SK-N-SH treated with all-trans-retinoic acid at 6 μM for 48 hours (cell line): ENCODE measurements at regions not wholly inside any gene's neighbourhood (a gene's known extent, or its start where the extent isn't known, plus 50 kb on each side); places are given as distances from the start of the nearest gene placed in this dataset.

Experiments
- ARNTL ChIP-seq: fragments of 450-650 bp; formaldehyde crosslinking; IDR thresholded peaks from 2 replicates; pipeline ENCODE4 v1.5.0; 2020; ENCODE audit warnings: low read depth, mild to moderate bottlenecking, moderate library complexity, borderline replicate concordance
- BACH2 ChIP-seq: fragments of 250-450 bp; sonication (Bioruptor Pico); IDR thresholded peaks from 2 replicates; pipeline ENCODE4 v1.9.0; 2021; ENCODE audit warnings: mild to moderate bottlenecking, borderline replicate concordance
- CREB5 ChIP-seq: fragments of 250-450 bp; sonication (Bioruptor Pico); IDR thresholded peaks from 2 replicates; pipeline ENCODE4 v1.5.1; 2020; ENCODE audit warnings: low read depth, mild to moderate bottlenecking, moderate library complexity
- CSRNP3 ChIP-seq: fragments of 250-450 bp; sonication (Bioruptor Pico); IDR thresholded peaks from 2 replicates; pipeline ENCODE4 v1.5.1; 2021; ENCODE audit warnings: mild to moderate bottlenecking, moderate library complexity
- GLIS3 ChIP-seq: fragments of 250-450 bp; sonication (Bioruptor Pico); IDR thresholded peaks from 2 replicates; pipeline ENCODE4 v1.5.0; 2020; ENCODE audit warnings: mild to moderate bottlenecking, moderate library complexity
- PATZ1 ChIP-seq: fragments of 250-450 bp; sonication (Bioruptor Pico); IDR thresholded peaks from 2 replicates; pipeline ENCODE4 v1.8.0; 2020; ENCODE audit warnings: mild to moderate bottlenecking, moderate library complexity, borderline replicate concordance
- PPARA ChIP-seq: fragments of 250-450 bp; sonication (Bioruptor Pico); IDR thresholded peaks from 2 replicates; pipeline ENCODE4 v1.5.0; 2020; ENCODE audit warnings: mild to moderate bottlenecking, borderline replicate concordance
- RARB ChIP-seq: fragments of 250-450 bp; sonication (Bioruptor Pico); IDR thresholded peaks from 2 replicates; pipeline ENCODE4 v1.8.0; 2021; ENCODE audit warnings: mild to moderate bottlenecking, moderate library complexity
- TOX ChIP-seq: fragments of 250-450 bp; sonication (Bioruptor Pico); IDR thresholded peaks from 2 replicates; pipeline ENCODE4 v1.8.0; 2021; ENCODE audit warnings: mild to moderate bottlenecking, moderate library complexity, borderline replicate concordance

- TF ChIP-seq TOX (CRISPR knock-in tag) = no peak
- no peak for TF ChIP-seq BACH2
- no peak for TF ChIP-seq PPARA (CRISPR knock-in tag)
- TF ChIP-seq ARNTL (CRISPR knock-in tag) = no peak
- no peak for TF ChIP-seq PATZ1 (CRISPR knock-in tag)
- TF ChIP-seq CSRNP3 (CRISPR knock-in tag) = no peak
- no peak for TF ChIP-seq CREB5 (CRISPR knock-in tag)
- TF ChIP-seq RARB (CRISPR knock-in tag) = no peak
- TF ChIP-seq GLIS3 (CRISPR knock-in tag) = no peak
Measured at GRCh38 chrX:36609616-36610585, 398.3 kb upstream of the FAM47C start.
